ENCODE measurements at regions not wholly inside any gene's neighbourhood (a gene's known extent, or its start where the extent isn't known, plus 50 kb on each side); places are given as distances from the start of the nearest gene placed in this dataset.

DNA sequence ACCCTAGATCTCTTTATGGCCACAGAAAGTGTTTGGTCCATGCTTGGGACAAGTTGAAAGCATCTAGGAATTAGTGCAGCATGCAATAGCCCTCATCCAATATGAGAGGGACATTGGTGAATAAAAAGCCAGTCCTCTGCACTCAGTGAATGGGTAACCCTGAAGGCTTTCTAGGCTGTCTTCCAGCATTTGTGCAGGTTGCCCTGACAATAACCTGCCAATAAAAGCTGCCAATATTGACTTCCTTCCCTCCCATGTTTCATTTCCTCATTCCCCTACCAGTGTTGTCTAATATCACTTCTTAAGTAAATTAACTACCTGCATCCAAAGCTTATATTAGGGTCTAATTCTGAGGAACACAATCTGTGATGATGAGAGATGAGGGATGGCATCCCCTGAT, 563.6 kb upstream of the NEGR1 start:
- Mint-ChIP-seq H3K4me3 (ENCODE audit: unreplicated experiment) (no peak overlapping the region), H3K27me3 (ENCODE audit: unreplicated experiment) (peaks cover 2% of the 10 kb centered on the region), H3K27ac (ENCODE audit: unreplicated experiment) (no peak overlapping the region), H3K36me3 (ENCODE audit: unreplicated experiment) (no peaks in the 10 kb centered on the region), H3K9me3 (ENCODE audit: unreplicated experiment) (no peaks in the 10 kb centered on the region), H3K4me1 (ENCODE audit: low read depth, unreplicated experiment) (peaks cover 5% of the 10 kb centered on the region)
- TF ChIP-seq, protein P1, sequence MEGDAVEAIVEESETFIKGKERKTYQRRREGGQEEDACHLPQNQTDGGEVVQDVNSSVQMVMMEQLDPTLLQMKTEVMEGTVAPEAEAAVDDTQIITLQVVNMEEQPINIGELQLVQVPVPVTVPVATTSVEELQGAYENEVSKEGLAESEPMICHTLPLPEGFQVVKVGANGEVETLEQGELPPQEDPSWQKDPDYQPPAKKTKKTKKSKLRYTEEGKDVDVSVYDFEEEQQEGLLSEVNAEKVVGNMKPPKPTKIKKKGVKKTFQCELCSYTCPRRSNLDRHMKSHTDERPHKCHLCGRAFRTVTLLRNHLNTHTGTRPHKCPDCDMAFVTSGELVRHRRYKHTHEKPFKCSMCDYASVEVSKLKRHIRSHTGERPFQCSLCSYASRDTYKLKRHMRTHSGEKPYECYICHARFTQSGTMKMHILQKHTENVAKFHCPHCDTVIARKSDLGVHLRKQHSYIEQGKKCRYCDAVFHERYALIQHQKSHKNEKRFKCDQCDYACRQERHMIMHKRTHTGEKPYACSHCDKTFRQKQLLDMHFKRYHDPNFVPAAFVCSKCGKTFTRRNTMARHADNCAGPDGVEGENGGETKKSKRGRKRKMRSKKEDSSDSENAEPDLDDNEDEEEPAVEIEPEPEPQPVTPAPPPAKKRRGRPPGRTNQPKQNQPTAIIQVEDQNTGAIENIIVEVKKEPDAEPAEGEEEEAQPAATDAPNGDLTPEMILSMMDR (IDR thresholded peaks at IDR 0.05; ENCODE audit: partially characterized antibody, unreplicated experiment) = no peak
- no peak for DNase-seq

DNA sequence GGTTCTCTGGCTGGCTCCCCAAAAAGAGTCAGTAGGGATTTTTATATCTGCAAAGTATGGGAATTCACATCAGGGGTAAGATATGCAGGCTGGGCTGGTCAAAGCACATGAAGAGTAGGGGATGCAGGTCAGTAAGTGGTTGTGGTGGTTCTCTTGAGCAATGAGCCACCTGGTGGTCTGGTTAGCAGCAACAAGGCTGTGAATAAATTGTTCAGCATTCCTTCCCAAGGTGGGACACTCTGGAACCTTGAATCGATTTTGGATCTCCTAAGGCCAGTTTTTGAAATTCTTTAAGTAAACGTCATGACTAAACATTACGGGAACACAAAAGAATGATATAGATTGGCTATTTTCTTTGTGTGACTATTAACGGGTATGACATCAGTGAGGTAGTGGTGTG, 563.0 kb upstream of the NEGR1 start:
- DNase-seq = peak; percentile 14
- Mint-ChIP-seq H3K27me3 (ENCODE audit: unreplicated experiment) (peaks cover 2% of the 10 kb centered on the region), H3K9me3 (ENCODE audit: unreplicated experiment) (no peaks in the 10 kb centered on the region)

DNA sequence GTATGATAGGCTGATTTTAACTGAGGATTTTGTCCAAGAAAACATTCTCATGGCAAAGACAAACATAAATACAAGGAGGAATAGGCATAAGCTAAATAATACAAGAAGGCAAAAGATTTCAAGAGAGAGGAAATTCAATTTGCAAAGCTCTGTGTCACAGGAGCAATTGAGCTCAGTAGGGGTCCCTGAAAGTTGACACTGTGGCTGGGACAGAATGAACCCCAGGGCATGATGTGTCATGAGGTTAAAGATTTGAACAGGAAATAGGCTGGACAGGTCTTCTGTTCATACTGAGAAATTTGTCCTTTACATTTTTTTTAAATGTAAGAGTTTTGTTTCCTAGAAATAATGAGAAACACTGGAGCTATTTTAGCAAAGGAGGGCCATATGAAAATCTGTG, 555.4 kb upstream of the NEGR1 start:
- TF ChIP-seq, protein P1 (IDR thresholded peaks at IDR 0.05; ENCODE audit: partially characterized antibody, unreplicated experiment) = no peak
- Mint-ChIP-seq H3K9me3 (ENCODE audit: unreplicated experiment) (peaks cover 2% of the 10 kb centered on the region), H3K27ac (ENCODE audit: unreplicated experiment) (no peak overlapping the region), H3K27me3 (ENCODE audit: unreplicated experiment) (peaks cover 3% of the 10 kb centered on the region), H3K4me1 (ENCODE audit: low read depth, unreplicated experiment) (no peaks in the 10 kb centered on the region), H3K36me3 (ENCODE audit: unreplicated experiment) (peaks cover under 1% of the 10 kb centered on the region), H3K4me3 (ENCODE audit: unreplicated experiment) (no peak overlapping the region)
- DNase-seq = no peak

More for the DNA sequence above, 563.0 kb upstream of the NEGR1 start:
- Mint-ChIP-seq H3K4me3 (ENCODE audit: unreplicated experiment) (no peak overlapping the region), H3K27ac (ENCODE audit: unreplicated experiment) (no peak overlapping the region), H3K36me3 (ENCODE audit: unreplicated experiment) (no peaks in the 10 kb centered on the region), H3K4me1 (ENCODE audit: low read depth, unreplicated experiment) (peaks cover 5% of the 10 kb centered on the region)
- TF ChIP-seq, protein P1 (IDR thresholded peaks at IDR 0.05; ENCODE audit: partially characterized antibody, unreplicated experiment) = no peak

DNA sequence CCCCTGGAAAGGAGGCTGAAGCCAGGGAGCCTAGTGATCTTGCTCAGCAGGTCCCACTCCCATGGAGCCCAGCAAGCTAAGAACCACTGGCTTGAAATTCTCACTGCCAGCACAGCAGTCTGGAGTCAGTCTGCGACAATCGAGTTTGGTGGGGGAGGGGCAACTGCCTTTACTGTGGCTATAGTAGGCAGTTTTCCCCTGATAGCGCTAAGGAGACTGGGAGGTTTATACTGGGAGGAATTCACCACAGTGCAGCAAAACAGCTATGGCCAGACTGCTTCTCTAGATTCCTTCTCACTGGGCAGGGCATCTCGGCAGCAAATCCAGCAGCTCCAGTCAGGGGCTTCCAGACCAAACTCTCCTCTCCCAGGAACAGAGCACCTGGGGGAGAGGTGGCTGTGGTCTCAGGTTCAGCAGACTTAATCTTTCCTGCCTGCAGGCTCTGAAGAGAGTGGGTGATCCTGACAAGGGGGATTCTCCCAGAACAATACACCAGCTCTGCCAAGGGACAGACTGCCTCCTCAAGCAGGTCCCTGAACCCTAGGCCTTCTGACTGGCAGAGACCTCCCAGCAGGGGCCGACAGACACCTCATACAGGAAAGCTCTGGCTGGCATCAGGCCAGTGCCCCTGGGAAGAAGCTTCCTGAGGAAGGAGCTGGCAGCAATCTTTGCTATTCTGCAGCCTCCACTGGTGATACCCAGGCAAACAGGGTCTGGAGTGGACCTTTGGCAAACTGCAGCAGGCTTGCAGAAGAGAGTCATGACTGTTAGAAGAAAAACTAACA, 548.5 kb upstream of the NEGR1 start:
- Mint-ChIP-seq H3K9me3 (ENCODE audit: unreplicated experiment) (no peaks in the 10 kb centered on the region), H3K4me3 (ENCODE audit: unreplicated experiment) (no peak overlapping the region), H3K36me3 (ENCODE audit: unreplicated experiment) (peaks cover 5% of the 10 kb centered on the region), H3K27ac (ENCODE audit: unreplicated experiment) (no peak overlapping the region), H3K27me3 (ENCODE audit: unreplicated experiment) (peaks cover 3% of the 10 kb centered on the region), H3K4me1 (ENCODE audit: low read depth, unreplicated experiment) (no peaks in the 10 kb centered on the region)
- no peak for DNase-seq
- TF ChIP-seq, protein P1 (IDR thresholded peaks at IDR 0.05; ENCODE audit: partially characterized antibody, unreplicated experiment) = no peak

DNA sequence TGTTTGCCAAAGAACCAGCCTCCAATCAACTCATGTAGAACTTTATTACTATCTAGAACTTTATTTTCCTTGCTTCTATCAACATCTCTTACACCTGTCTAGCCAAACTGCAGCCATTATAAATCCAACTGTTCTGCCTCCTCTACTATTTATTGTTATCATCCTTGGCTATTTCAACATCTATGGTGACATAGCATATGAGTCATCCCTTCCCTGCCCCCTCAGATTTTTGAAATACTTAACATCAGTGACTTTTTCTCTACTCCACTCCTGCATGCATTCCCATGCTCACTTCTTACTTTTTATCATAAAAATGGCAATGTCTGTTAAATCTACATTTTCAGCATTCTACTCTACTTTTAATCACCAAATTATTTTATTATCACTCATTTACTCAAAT, 544.9 kb upstream of the NEGR1 start:
- Mint-ChIP-seq H3K4me3 (ENCODE audit: unreplicated experiment) (no peak overlapping the region), H3K27me3 (ENCODE audit: unreplicated experiment) (no peaks in the 10 kb centered on the region), H3K9me3 (ENCODE audit: unreplicated experiment) (no peaks in the 10 kb centered on the region), H3K4me1 (ENCODE audit: low read depth, unreplicated experiment) (no peaks in the 10 kb centered on the region), H3K36me3 (ENCODE audit: unreplicated experiment) (no peaks in the 10 kb centered on the region), H3K27ac (ENCODE audit: unreplicated experiment) (no peak overlapping the region)
- no peak for DNase-seq
- TF ChIP-seq, protein P1 (IDR thresholded peaks at IDR 0.05; ENCODE audit: partially characterized antibody, unreplicated experiment) = no peak

All from glutamatergic neuron (in vitro differentiated cells).